SK-N-SH (cell line): ENCODE measurements at regions not wholly inside any gene's neighbourhood (a gene's known extent, or its start where the extent isn't known, plus 50 kb on each side); places are given as distances from the start of the nearest gene placed in this dataset.
A peak's percentile ranks its signal among the peaks of the same experiment; 100 is the strongest.

Experiments
- CTCF ChIA-PET: fragments of 300-600, 350-600 bp; formaldehyde crosslinking; extraction: SDS; loops from one replicate; lab custom pipeline; 2021; lab: Yijun Ruan, JAX
- POLR2A ChIA-PET: fragments of 350-600 bp; sonication (Branson Sonifier 250); formaldehyde crosslinking; extraction: SDS; loops from one replicate; lab custom pipeline; 2020; ENCODE audit warnings: antibody characterized with exemption, inconsistent platforms; lab: Yijun Ruan, JAX
- DNase-seq: peaks from one replicate; pipeline ENCODE4 v3.0.0; 2012
- H2AFZ ChIP-seq: fragments of 200-600 bp; sonication (generic); 2 replicates; pipeline ENCODE4 v1.8.1; 2016; ENCODE audit warnings: antibody characterized with exemption, mild to moderate bottlenecking, low read depth
- H3F3A ChIP-seq: fragments of 200-600 bp; sonication (generic); replicated peaks from 2 replicates; pipeline ENCODE3; 2016; ENCODE audit warnings: antibody characterized with exemption, mild to moderate bottlenecking; ENCODE audit not compliant: insufficient read depth
- H3K27ac ChIP-seq, 2 experiments: fragments of 200-500 bp in 1 of 2; fragments of 200-600 bp in 1 of 2; sonication (Bioruptor generic) in 1 of 2; sonication (generic), shearing (Covaris generic) in 1 of 2; 2 replicates each; pipeline versions ENCODE4 v1.5.1 to v1.6.1; 2014 to 2016; ENCODE audit warnings: low read depth in 2 of 2, inconsistent platforms in 1 of 2, low read length in 1 of 2, mild to moderate bottlenecking in 1 of 2, mixed read lengths in 1 of 2
- H3K27me3 ChIP-seq: fragments of 200-600 bp; sonication (generic), shearing (Covaris generic); 2 replicates; pipeline ENCODE4 v1.6.1; 2016; ENCODE audit warnings: mixed run types; ENCODE audit not compliant: insufficient read depth
- H3K36me3 ChIP-seq, 2 experiments: fragments of 200-500 bp in 1 of 2; fragments of 200-600 bp in 1 of 2; sonication (Bioruptor generic) in 1 of 2; sonication (generic) in 1 of 2; replicated peaks in 1 of 2; 2 replicates each; pipeline versions ENCODE3 to v1.5.1; 2014 to 2016; ENCODE audit warnings: low read length in 1 of 2, mild to moderate bottlenecking in 1 of 2; ENCODE audit not compliant: insufficient read depth in 2 of 2, control insufficient read depth in 1 of 2
- H3K4me1 ChIP-seq, 2 experiments: fragments of 200-500 bp in 1 of 2; fragments of 200-600 bp in 1 of 2; sonication (Bioruptor generic) in 1 of 2; sonication (generic), shearing (Covaris generic) in 1 of 2; 2 replicates each; pipeline versions ENCODE4 v1.5.1 to v1.6.1; 2014 to 2016; ENCODE audit warnings: low read depth in 1 of 2, low read length in 1 of 2, mixed run types in 1 of 2; ENCODE audit not compliant: insufficient read depth in 2 of 2, control insufficient read depth in 1 of 2
- H3K4me2 ChIP-seq: fragments of 200-600 bp; sonication (generic), shearing (Covaris generic); 2 replicates; pipeline ENCODE4 v1.6.1; 2017; ENCODE audit warnings: mixed run types
- H3K4me3 ChIP-seq, 2 experiments: fragments of 200-500 bp in 1 of 2; fragments of 200-600 bp in 1 of 2; sonication (Bioruptor generic) in 1 of 2; sonication (generic), shearing (Covaris generic) in 1 of 2; 2 replicates each; pipeline versions ENCODE4 v1.5.1 to v1.8.1; 2014 to 2016; ENCODE audit warnings: low read depth in 2 of 2, inconsistent platforms in 1 of 2, low read length in 1 of 2, mild to moderate bottlenecking in 1 of 2, mixed read lengths in 1 of 2, moderate library complexity in 1 of 2
- H3K79me2 ChIP-seq: fragments of 200-600 bp; sonication (generic); 2 replicates; pipeline ENCODE4 v1.8.1; 2017; ENCODE audit warnings: mild to moderate bottlenecking; ENCODE audit not compliant: insufficient read depth
- H3K9ac ChIP-seq: fragments of 200-600 bp; sonication (generic); 2 replicates; pipeline ENCODE4 v1.6.1; 2017; ENCODE audit warnings: mixed run types
- H3K9me2 ChIP-seq: fragments of 200-600 bp; sonication (generic); 2 replicates; pipeline ENCODE4 v1.6.1; 2017; ENCODE audit warnings: mixed run types
- H3K9me3 ChIP-seq: fragments of 200-600 bp; sonication (generic); 2 replicates; pipeline ENCODE4 v1.6.1; 2017; ENCODE audit warnings: mixed run types, mild to moderate bottlenecking, moderate library complexity
- H4K20me1 ChIP-seq: fragments of 200-600 bp; sonication (generic); 2 replicates; pipeline ENCODE4 v1.6.1; 2017; ENCODE audit warnings: mild to moderate bottlenecking, mixed run types; ENCODE audit not compliant: insufficient read depth
- CHD2 ChIP-seq: fragments of 150-350 bp; IDR thresholded peaks from 2 replicates; pipeline ENCODE4 v1.6.1; 2018; ENCODE audit warnings: low read length; ENCODE audit not compliant: partially characterized antibody
- EP300 ChIP-seq, 2 experiments: IDR thresholded peaks; 2 replicates each; pipeline versions ENCODE4 v1.4.0 to v1.6.1; 2012; ENCODE audit warnings: borderline replicate concordance in 1 of 2, low read depth in 1 of 2, low read length in 1 of 2
- FOSL2 ChIP-seq: IDR thresholded peaks from 2 replicates; pipeline ENCODE4 v1.4.0; 2012; ENCODE audit warnings: low read depth, mild to moderate bottlenecking, moderate library complexity, borderline replicate concordance
- FOXM1 ChIP-seq: IDR thresholded peaks from 2 replicates; pipeline ENCODE4 v1.4.0; 2012; ENCODE audit warnings: low read depth, mild to moderate bottlenecking
- GABPA ChIP-seq: IDR thresholded peaks from 2 replicates; pipeline ENCODE4 v1.4.0; 2012; ENCODE audit warnings: low read depth, mild to moderate bottlenecking
- GATA2 ChIP-seq: sonication (generic); formaldehyde crosslinking; IDR thresholded peaks from 2 replicates; pipeline ENCODE4 v1.5.0; 2020; ENCODE audit warnings: mild to moderate bottlenecking, missing genetic modification reagents
- JUND ChIP-seq: IDR thresholded peaks from 2 replicates; pipeline ENCODE4 v1.4.0; 2012
- MEF2A ChIP-seq: IDR thresholded peaks from 2 replicates; pipeline ENCODE4 v1.4.0; 2012; ENCODE audit warnings: low read depth, borderline replicate concordance
- MXI1 ChIP-seq: IDR thresholded peaks from 2 replicates; pipeline ENCODE4 v1.6.1; 2012; ENCODE audit warnings: mild to moderate bottlenecking, low read depth, low read length, improper control_type of control experiment
- NFIC ChIP-seq: IDR thresholded peaks from 2 replicates; pipeline ENCODE4 v1.4.0; 2012; ENCODE audit warnings: borderline replicate concordance
- POLR2AphosphoS5 ChIP-seq: IDR thresholded peaks from 2 replicates; pipeline ENCODE4 v1.6.1; 2012; ENCODE audit warnings: low read depth, low read length
- RAD21 ChIP-seq: IDR thresholded peaks from 2 replicates; pipeline ENCODE4 v1.6.1; 2012; ENCODE audit warnings: mild to moderate bottlenecking, low read length
- RCOR1 ChIP-seq: fragments of 150-350 bp; IDR thresholded peaks from 2 replicates; pipeline ENCODE4 v1.6.1; 2017; ENCODE audit warnings: antibody characterized with exemption, low read length
- RXRA ChIP-seq: IDR thresholded peaks from 2 replicates; pipeline ENCODE4 v1.4.0; 2012; ENCODE audit warnings: low read depth, mild to moderate bottlenecking, borderline replicate concordance
- SIN3A ChIP-seq: IDR thresholded peaks from 2 replicates; pipeline ENCODE4 v1.6.1; 2012; ENCODE audit warnings: low read depth, mild to moderate bottlenecking, low read length, moderate library complexity, borderline replicate concordance
- SMC3 ChIP-seq: IDR thresholded peaks from 2 replicates; pipeline ENCODE4 v1.6.1; 2012; ENCODE audit warnings: low read depth, low read length, improper control_type of control experiment
- TCF12 ChIP-seq: IDR thresholded peaks from 2 replicates; pipeline ENCODE4 v1.4.0; 2012
- USF1 ChIP-seq: IDR thresholded peaks from 2 replicates; pipeline ENCODE4 v1.4.0; 2012; ENCODE audit warnings: low read depth, borderline replicate concordance
- WGBS: methylation state at CpG from one replicate; pipeline ENCODE4 v1.1.6; 2017; ENCODE audit warnings: low lambda C conversion rate; 5-methylcytosine and 5-hydroxymethylcytosine counted together
- TF ChIP-seq, protein P1 (sequence below): fragments of 150-350 bp; IDR thresholded peaks from 2 replicates; pipeline ENCODE4 v1.6.1; 2016; ENCODE audit warnings: mild to moderate bottlenecking, low read depth, low read length
- TF ChIP-seq, protein P2 (sequence below): IDR thresholded peaks from 2 replicates; pipeline ENCODE4 v1.4.0; 2012; ENCODE audit warnings: low read depth, borderline replicate concordance

GRCh38 chr4:186900232-186900900, 176.7 kb upstream of the FAT1 start:
- Histone ChIP-seq H3K4me3 (no peak overlapping the region), H3K27me3 (no peaks in the 10 kb centered on the region), H3K4me2 (peak overlapping the region; percentile 31; the same call in 1 of the 2 replicates), H3K27ac (peak overlapping the region in 1 of 2 experiments; percentile 87; a peak in 2 of 4 replicates), H3K36me3 (no peaks in the 10 kb centered on the region), H2AFZ (no peak overlapping the region), H4K20me1 (no peaks in the 10 kb centered on the region), H3K79me2 (no peaks in the 10 kb centered on the region), H3K9me2 (no peaks in the 10 kb centered on the region), H3K4me1 (peaks cover 0 to 16% of the 10 kb centered on the region in 2 experiments; a peak in 1 of 4 replicates), H3K9me3 (no peaks in the 10 kb centered on the region), H3K9ac (peak overlapping the region; percentile 29; the same call in 1 of the 2 replicates), H3F3A (peaks cover 4% of the 10 kb centered on the region)
- ChIA-PET CTCF (no interaction called here), POLR2A (no interaction called here)
- peak; percentile 61; the same call in 1 of the 2 replicates for TF ChIP-seq JUND
- no peak for TF ChIP-seq POLR2AphosphoS5
- TF ChIP-seq GATA2 (CRISPR knock-in tag), result no peak
- TF ChIP-seq RCOR1, result no peak
- no peak for TF ChIP-seq RXRA
- TF ChIP-seq NFIC, result 0 out of 2 replicates have a peak, but pooled peaks have one; percentile 13
- no peak for TF ChIP-seq RAD21
- TF ChIP-seq CHD2, result no peak
- TF ChIP-seq GABPA, result no peak
- no peak for TF ChIP-seq MXI1
- 0 out of 2 replicates have a peak, but pooled peaks have one; percentile 27 for TF ChIP-seq TCF12
- TF ChIP-seq, protein P1, sequence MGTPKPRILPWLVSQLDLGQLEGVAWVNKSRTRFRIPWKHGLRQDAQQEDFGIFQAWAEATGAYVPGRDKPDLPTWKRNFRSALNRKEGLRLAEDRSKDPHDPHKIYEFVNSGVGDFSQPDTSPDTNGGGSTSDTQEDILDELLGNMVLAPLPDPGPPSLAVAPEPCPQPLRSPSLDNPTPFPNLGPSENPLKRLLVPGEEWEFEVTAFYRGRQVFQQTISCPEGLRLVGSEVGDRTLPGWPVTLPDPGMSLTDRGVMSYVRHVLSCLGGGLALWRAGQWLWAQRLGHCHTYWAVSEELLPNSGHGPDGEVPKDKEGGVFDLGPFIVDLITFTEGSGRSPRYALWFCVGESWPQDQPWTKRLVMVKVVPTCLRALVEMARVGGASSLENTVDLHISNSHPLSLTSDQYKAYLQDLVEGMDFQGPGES, result no peak
- peak; percentile 53 for TF ChIP-seq FOSL2
- no peak for TF ChIP-seq FOXM1
- no peak for TF ChIP-seq USF1
- TF ChIP-seq MEF2A, result no peak
- TF ChIP-seq SIN3A, result no peak
- TF ChIP-seq, protein P2, sequence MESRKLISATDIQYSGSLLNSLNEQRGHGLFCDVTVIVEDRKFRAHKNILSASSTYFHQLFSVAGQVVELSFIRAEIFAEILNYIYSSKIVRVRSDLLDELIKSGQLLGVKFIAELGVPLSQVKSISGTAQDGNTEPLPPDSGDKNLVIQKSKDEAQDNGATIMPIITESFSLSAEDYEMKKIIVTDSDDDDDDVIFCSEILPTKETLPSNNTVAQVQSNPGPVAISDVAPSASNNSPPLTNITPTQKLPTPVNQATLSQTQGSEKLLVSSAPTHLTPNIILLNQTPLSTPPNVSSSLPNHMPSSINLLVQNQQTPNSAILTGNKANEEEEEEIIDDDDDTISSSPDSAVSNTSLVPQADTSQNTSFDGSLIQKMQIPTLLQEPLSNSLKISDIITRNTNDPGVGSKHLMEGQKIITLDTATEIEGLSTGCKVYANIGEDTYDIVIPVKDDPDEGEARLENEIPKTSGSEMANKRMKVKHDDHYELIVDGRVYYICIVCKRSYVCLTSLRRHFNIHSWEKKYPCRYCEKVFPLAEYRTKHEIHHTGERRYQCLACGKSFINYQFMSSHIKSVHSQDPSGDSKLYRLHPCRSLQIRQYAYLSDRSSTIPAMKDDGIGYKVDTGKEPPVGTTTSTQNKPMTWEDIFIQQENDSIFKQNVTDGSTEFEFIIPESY, result no peak
- no peak for TF ChIP-seq EP300 (IDR thresholded peaks at IDR 0.05; ENCODE audit: borderline replicate concordance in 1 of 2, low read depth in 1 of 2, low read length in 1 of 2)
- TF ChIP-seq SMC3, result no peak
- no peak for DNase-seq
- 28% methylated on average over 9 of the region's 9 CpGs for WGBS
